ENCODE measurements at regions not wholly inside any gene's neighbourhood (a gene's known extent, or its start where the extent isn't known, plus 50 kb on each side); places are given as distances from the start of the nearest gene placed in this dataset.

DNA sequence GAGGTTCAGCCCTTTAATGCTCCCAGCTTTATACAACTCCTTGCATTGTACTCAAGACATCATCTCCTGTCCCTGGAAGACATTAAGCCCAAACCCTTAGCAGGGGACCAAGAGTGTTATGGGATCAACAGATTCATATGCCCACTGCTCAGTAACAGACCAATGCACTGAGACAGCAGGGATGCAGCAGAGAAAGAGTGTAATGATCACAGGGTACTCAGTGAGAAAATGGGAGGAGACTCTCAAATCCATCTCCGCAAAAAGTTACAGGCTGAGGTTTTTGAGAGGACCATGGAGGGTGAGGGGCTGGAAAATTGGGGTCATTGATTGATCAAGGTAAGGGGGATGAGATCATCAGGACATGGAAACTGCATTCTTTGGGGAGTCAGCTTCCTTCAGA lies 96.2 kb downstream of the MATN1 start:
- Histone ChIP-seq H3F3A (ENCODE audit: low read depth) (no peaks in the 10 kb centered on the region), H4K20me1 (ENCODE audit: insufficient read depth, low read length, poor library complexity, severe bottlenecking) (no peaks in the 10 kb centered on the region), H3K9ac (ENCODE audit: low read depth, low read length, poor library complexity, severe bottlenecking) (no peak overlapping the region), H3K4me1 (ENCODE audit: insufficient read depth, low read length, poor library complexity, severe bottlenecking) (no peaks in the 10 kb centered on the region), H3K27me3 (ENCODE audit: insufficient read depth, low read length, poor library complexity, severe bottlenecking) (no peaks in the 10 kb centered on the region), H3K36me3 (ENCODE audit: insufficient read depth, low read length) (no peaks in the 10 kb centered on the region), H3K79me2 (ENCODE audit: insufficient read depth, low read length) (no peaks in the 10 kb centered on the region), H3K4me3 (ENCODE audit: low read length, poor library complexity, severe bottlenecking) (no peak overlapping the region), H3K9me2 (replicated peaks; ENCODE audit: low read depth, low read length) (no peaks in the 10 kb centered on the region), H3K9me3 (ENCODE audit: insufficient read depth, low read depth, low read length) (no peaks in the 10 kb centered on the region; the same call in 1 of the 2 replicates), H3K4me2 (ENCODE audit: low read depth, low read length, poor library complexity, severe bottlenecking) (no peak overlapping the region), H2AFZ (ENCODE audit: low read length) (no peak overlapping the region)
- TF ChIP-seq, protein P1, sequence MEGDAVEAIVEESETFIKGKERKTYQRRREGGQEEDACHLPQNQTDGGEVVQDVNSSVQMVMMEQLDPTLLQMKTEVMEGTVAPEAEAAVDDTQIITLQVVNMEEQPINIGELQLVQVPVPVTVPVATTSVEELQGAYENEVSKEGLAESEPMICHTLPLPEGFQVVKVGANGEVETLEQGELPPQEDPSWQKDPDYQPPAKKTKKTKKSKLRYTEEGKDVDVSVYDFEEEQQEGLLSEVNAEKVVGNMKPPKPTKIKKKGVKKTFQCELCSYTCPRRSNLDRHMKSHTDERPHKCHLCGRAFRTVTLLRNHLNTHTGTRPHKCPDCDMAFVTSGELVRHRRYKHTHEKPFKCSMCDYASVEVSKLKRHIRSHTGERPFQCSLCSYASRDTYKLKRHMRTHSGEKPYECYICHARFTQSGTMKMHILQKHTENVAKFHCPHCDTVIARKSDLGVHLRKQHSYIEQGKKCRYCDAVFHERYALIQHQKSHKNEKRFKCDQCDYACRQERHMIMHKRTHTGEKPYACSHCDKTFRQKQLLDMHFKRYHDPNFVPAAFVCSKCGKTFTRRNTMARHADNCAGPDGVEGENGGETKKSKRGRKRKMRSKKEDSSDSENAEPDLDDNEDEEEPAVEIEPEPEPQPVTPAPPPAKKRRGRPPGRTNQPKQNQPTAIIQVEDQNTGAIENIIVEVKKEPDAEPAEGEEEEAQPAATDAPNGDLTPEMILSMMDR (conservative IDR thresholded peaks at IDR 0.05; ENCODE audit: low read length): no peak
- TF ChIP-seq EZH2phosphoT487 (IDR thresholded peaks at IDR 0.05; ENCODE audit: borderline replicate concordance): no peak

DNA sequence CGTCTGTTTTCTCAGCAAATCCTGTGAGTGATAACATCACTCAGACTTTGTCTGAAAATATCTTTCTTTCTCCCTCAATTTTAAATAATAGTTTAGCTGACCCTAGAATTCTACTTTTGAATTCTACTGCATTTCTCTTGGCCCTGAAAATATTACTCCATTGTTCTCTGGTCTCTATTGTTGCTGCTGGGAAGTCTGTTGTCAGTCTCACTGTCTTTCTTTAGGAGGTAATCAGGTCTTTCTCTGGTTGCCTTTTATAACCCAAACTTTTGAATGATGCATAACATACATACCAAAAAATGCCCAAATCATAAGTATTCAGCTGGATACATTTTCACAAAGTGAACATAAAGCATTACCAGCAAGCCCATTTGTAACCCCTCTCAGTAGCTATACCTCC lies 100.0 kb downstream of the MATN1 start:
- H3K4me3 ChIP-seq (ENCODE audit: low read length, poor library complexity, severe bottlenecking): no peak overlapping the region
- H4K20me1 ChIP-seq (ENCODE audit: insufficient read depth, low read length, poor library complexity, severe bottlenecking): no peaks in the 10 kb centered on the region
- H3K4me1 ChIP-seq (ENCODE audit: insufficient read depth, low read length, poor library complexity, severe bottlenecking): no peaks in the 10 kb centered on the region
- no peaks in the 10 kb centered on the region for H3K27me3 ChIP-seq (ENCODE audit: insufficient read depth, low read length, poor library complexity, severe bottlenecking)
- no peaks in the 10 kb centered on the region for H3K9me2 ChIP-seq (replicated peaks; ENCODE audit: low read depth, low read length)
- TF ChIP-seq, protein P1 (conservative IDR thresholded peaks at IDR 0.05; ENCODE audit: low read length): no peak
- TF ChIP-seq EZH2phosphoT487 (IDR thresholded peaks at IDR 0.05; ENCODE audit: borderline replicate concordance): no peak
- H3F3A ChIP-seq (ENCODE audit: low read depth): no peaks in the 10 kb centered on the region
- no peaks in the 10 kb centered on the region for H3K79me2 ChIP-seq (ENCODE audit: insufficient read depth, low read length)
- no peak overlapping the region for H3K9ac ChIP-seq (ENCODE audit: low read depth, low read length, poor library complexity, severe bottlenecking)
- H2AFZ ChIP-seq (ENCODE audit: low read length): no peak overlapping the region
- no peaks in the 10 kb centered on the region; the same call in 1 of the 2 replicates for H3K9me3 ChIP-seq (ENCODE audit: insufficient read depth, low read depth, low read length)
- H3K36me3 ChIP-seq (ENCODE audit: insufficient read depth, low read length): no peaks in the 10 kb centered on the region
- H3K4me2 ChIP-seq (ENCODE audit: low read depth, low read length, poor library complexity, severe bottlenecking): no peak overlapping the region

DNA sequence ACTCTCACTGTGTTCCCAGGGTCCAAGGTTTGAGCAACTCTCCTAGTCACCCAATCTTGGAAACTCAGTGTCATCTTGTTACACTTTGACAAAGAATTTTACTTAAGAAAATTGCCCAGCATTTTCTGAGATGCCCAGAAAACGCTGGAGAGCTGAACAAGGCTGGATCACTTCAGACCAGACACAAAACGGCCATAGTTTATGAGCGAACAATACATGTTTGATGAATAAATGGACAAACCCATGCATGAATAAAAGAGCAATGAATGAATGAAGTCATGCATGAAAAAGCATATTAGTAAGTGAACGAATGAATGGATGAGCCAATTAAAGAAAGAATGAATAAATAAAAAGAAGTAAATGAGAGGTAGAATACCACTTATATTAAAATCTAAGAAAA lies 103.8 kb downstream of the MATN1 start:
- H4K20me1 ChIP-seq (ENCODE audit: insufficient read depth, low read length, poor library complexity, severe bottlenecking): no peaks in the 10 kb centered on the region
- H3F3A ChIP-seq (ENCODE audit: low read depth): no peaks in the 10 kb centered on the region
- H2AFZ ChIP-seq (ENCODE audit: low read length): no peak overlapping the region
- H3K9me2 ChIP-seq (replicated peaks; ENCODE audit: low read depth, low read length): no peaks in the 10 kb centered on the region
- H3K36me3 ChIP-seq (ENCODE audit: insufficient read depth, low read length): no peaks in the 10 kb centered on the region
- no peaks in the 10 kb centered on the region for H3K79me2 ChIP-seq (ENCODE audit: insufficient read depth, low read length)
- no peaks in the 10 kb centered on the region for H3K4me1 ChIP-seq (ENCODE audit: insufficient read depth, low read length, poor library complexity, severe bottlenecking)
- no peak overlapping the region for H3K4me3 ChIP-seq (ENCODE audit: low read length, poor library complexity, severe bottlenecking)
- TF ChIP-seq, protein P1 (conservative IDR thresholded peaks at IDR 0.05; ENCODE audit: low read length): no peak
- TF ChIP-seq EZH2phosphoT487 (IDR thresholded peaks at IDR 0.05; ENCODE audit: borderline replicate concordance): no peak
- H3K4me2 ChIP-seq (ENCODE audit: low read depth, low read length, poor library complexity, severe bottlenecking): no peak overlapping the region
- no peaks in the 10 kb centered on the region for H3K27me3 ChIP-seq (ENCODE audit: insufficient read depth, low read length, poor library complexity, severe bottlenecking)
- H3K9ac ChIP-seq (ENCODE audit: low read depth, low read length, poor library complexity, severe bottlenecking): no peak overlapping the region
- no peaks in the 10 kb centered on the region; the same call in 1 of the 2 replicates for H3K9me3 ChIP-seq (ENCODE audit: insufficient read depth, low read depth, low read length)
